Esophagus muscularis mucosa (tissue), 3 donors: ENCODE measurements at regions not wholly inside any gene's neighbourhood (a gene's known extent, or its start where the extent isn't known, plus 50 kb on each side); places are given as distances from the start of the nearest gene placed in this dataset.

Source experiments
- CTCF ChIP-seq, 3 experiments: fragments of 200-600 bp in 2 of 3; fragments of 450-650 bp in 1 of 3; sonication (generic) in 2 of 3; IDR thresholded peaks; one replicate each; pipeline ENCODE4 v1.5.1; 2017 to 2019; ENCODE audit warnings: antibody characterized with exemption in 3 of 3, mild to moderate bottlenecking in 2 of 3, moderate library complexity in 1 of 3
- POLR2A ChIP-seq: fragments of 450-650 bp; IDR thresholded peaks from one replicate; pipeline ENCODE4 v1.6.1; 2017; ENCODE audit warnings: antibody characterized with exemption, moderate library complexity, mild to moderate bottlenecking, low read depth

GRCh38 chr9:90507621-90508020 lies 135.0 kb downstream of the DIRAS2 start:
- TF ChIP-seq CTCF (IDR thresholded peaks at IDR 0.05), result no peak
- TF ChIP-seq POLR2A, result no peak
